ENCODE measurements at regions not wholly inside any gene's neighbourhood (a gene's known extent, or its start where the extent isn't known, plus 50 kb on each side); places are given as distances from the start of the nearest gene placed in this dataset.
"Not testable (repeated sequence)": the region's sequence is repeated elsewhere in the genome, so short reads cannot be mapped to it uniquely, and the experiment has no call there.

GRCh38 chr21:28309596-28309995 lies 683.1 kb downstream of the LTN1 start:
- H3K27ac ChIP-seq = no peak overlapping the region
- TF ChIP-seq CTCF (conservative IDR thresholded peaks at IDR 0.05) (no peak), ZFX (IDR thresholded peaks at IDR 0.05) (no peak)

- no peak for TF ChIP-seq ZFX (IDR thresholded peaks at IDR 0.05)
- no peak for TF ChIP-seq CTCF (conservative IDR thresholded peaks at IDR 0.05)
- H3K27ac ChIP-seq = no peak overlapping the region
These were observed 684.2 kb downstream of the LTN1 start for GRCh38 chr21:28308516-28308915.

- TF ChIP-seq ZFX (IDR thresholded peaks at IDR 0.05) = no peak
- no peak for TF ChIP-seq CTCF (conservative IDR thresholded peaks at IDR 0.05)
- H3K27ac ChIP-seq = no peak overlapping the region
These were observed 692.7 kb downstream of the LTN1 start for GRCh38 chr21:28299946-28300345.

GRCh38 chr21:28298251-28298672 lies 694.4 kb downstream of the LTN1 start:
- no peak for TF ChIP-seq CTCF (conservative IDR thresholded peaks at IDR 0.05)
- TF ChIP-seq ZFX (IDR thresholded peaks at IDR 0.05) = no peak
- H3K27ac ChIP-seq = no peak overlapping the region

- H3K27ac ChIP-seq = no peak overlapping the region
- no peak for TF ChIP-seq ZFX (IDR thresholded peaks at IDR 0.05)
- no peak for TF ChIP-seq CTCF (conservative IDR thresholded peaks at IDR 0.05)
These were observed 698.6 kb downstream of the LTN1 start for GRCh38 chr21:28294051-28294450.

GRCh38 chr21:28283641-28284490 lies 708.8 kb downstream of the LTN1 start:
- TF ChIP-seq ZFX (IDR thresholded peaks at IDR 0.05) (no peak), CTCF (conservative IDR thresholded peaks at IDR 0.05) (no peak)
- H3K27ac ChIP-seq = no peak overlapping the region; the same call in 1 of the 2 replicates

- no peak for TF ChIP-seq CTCF (conservative IDR thresholded peaks at IDR 0.05)
- no peak for TF ChIP-seq ZFX (IDR thresholded peaks at IDR 0.05)
- no peak overlapping the region for H3K27ac ChIP-seq
These were observed 709.8 kb downstream of the LTN1 start for GRCh38 chr21:28282833-28283232.

GRCh38 chr21:28281357-28281756 lies 711.3 kb downstream of the LTN1 start:
- not testable (repeated sequence) for H3K27ac ChIP-seq
